GM12865 (cell line): ENCODE measurements at regions not wholly inside any gene's neighbourhood (a gene's known extent, or its start where the extent isn't known, plus 50 kb on each side); places are given as distances from the start of the nearest gene placed in this dataset.

Experiments
- DNase-seq: peaks from one replicate; pipeline ENCODE4 v3.0.0; 2010; ENCODE audit warnings: low read depth
- H3K4me3 ChIP-seq: 2 replicates; pipeline ENCODE4 v1.5.1; 2011; ENCODE audit warnings: mild to moderate bottlenecking, low read depth, low read length, control low read depth
- TF ChIP-seq, protein P1 (sequence below): IDR thresholded peaks from 2 replicates; pipeline ENCODE4 v1.5.1; 2011; ENCODE audit warnings: low read length, control low read depth, low read depth, inconsistent platforms; ENCODE audit not compliant: insufficient read depth; ENCODE audit errors: missing control alignments

DNA sequence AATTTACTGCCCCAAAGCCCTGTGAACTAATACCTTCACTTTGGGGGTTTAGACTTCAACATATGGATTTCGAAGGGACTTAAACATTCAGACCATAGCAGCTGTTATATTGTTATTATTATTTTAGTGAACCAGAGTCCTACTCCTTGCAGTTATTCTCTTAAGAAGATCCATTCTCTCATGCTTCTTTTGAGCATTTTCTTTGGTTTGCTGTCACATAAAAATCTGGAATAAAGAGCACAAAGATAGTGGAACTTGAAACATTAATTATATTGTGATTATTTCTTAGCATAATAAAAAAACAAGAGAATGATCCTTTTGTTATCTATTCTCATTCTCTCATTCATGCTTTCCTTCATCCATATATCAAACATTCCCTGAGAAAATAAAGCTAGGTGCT is 166.4 kb upstream of the GBE1 start:
- TF ChIP-seq, protein P1, sequence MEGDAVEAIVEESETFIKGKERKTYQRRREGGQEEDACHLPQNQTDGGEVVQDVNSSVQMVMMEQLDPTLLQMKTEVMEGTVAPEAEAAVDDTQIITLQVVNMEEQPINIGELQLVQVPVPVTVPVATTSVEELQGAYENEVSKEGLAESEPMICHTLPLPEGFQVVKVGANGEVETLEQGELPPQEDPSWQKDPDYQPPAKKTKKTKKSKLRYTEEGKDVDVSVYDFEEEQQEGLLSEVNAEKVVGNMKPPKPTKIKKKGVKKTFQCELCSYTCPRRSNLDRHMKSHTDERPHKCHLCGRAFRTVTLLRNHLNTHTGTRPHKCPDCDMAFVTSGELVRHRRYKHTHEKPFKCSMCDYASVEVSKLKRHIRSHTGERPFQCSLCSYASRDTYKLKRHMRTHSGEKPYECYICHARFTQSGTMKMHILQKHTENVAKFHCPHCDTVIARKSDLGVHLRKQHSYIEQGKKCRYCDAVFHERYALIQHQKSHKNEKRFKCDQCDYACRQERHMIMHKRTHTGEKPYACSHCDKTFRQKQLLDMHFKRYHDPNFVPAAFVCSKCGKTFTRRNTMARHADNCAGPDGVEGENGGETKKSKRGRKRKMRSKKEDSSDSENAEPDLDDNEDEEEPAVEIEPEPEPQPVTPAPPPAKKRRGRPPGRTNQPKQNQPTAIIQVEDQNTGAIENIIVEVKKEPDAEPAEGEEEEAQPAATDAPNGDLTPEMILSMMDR, result no peak
- no peak for DNase-seq

DNA sequence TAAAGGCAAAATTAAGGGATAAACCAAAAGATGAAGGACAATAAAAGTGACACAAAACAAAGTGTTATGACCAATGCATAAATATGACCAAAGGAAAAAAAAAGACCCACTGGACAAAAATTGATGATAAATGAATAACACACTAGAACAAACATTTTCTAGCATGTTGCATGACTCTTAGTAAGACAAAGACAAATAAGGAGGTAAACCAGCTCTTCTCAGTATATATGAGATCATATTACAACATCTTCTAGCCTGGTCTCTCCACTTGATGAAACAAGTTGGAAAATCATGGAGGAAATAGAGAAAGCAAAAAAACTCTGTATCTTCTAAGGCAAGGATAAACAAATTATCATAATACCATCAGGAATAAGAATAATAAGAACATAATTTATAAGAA is 163.9 kb upstream of the GBE1 start:
- no peak overlapping the region for H3K4me3 ChIP-seq
- DNase-seq, result no peak
- TF ChIP-seq, protein P1, result no peak

More for the DNA sequence above, 166.4 kb upstream of the GBE1 start:
- no peak overlapping the region for H3K4me3 ChIP-seq

DNA sequence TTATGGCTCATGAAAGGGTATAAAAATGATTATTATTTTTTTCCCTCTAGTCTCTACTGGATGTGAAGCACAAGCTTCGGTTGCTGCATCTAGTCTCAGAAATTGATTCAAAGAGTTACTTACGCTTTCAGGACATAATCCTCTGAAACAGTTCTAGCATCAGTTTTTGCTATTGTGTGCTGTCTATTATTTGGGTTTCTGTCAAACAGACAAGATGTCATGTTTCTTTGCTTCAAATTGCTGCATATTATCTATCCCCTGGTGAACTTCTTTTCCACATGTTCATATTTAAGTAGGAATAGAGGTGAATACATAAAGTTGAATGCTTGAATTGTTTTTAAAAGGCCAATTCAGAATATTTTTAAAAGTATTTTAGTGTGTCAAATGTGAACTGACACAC is 161.6 kb upstream of the GBE1 start:
- H3K4me3 ChIP-seq, result no peak overlapping the region
- TF ChIP-seq, protein P1, result no peak
- DNase-seq, result no peak

DNA sequence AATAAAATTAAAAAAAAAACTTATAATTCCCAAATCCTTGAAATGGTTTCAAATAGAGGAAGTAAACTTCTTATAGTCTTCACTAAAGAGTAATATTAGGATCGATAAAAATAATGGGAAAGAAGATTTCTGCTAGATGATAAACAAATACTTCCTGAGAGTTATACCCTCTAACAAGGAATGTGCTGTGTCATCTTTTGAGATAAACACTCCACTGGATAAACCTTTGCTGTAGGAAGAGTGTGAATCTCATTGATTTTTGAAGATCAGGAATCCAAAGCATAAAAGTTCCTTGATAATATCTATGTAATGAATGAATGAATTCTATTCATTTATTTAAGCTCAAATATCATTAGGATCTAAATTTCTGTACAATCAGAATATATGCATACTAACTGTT is 161.0 kb upstream of the GBE1 start:
- H3K4me3 ChIP-seq, result no peak overlapping the region
- DNase-seq, result no peak
- TF ChIP-seq, protein P1, result no peak

DNA sequence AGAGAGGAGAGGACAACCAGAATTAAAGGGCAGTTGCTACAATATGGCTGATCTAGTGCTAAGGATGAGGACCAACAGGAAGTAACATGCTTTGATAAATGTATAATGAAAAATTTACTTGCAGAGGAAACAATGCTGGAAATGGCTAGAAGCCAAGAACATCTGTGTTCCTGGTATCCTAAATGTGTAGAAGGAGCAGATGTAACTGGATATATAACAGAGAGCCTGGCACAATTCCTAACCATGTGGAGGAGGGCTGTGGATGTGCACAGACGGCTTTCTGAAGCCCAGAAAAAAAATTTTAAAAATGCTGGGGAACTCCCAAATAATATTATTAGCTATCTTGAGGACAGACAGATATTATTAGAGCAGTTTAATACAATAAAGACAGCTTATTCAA is 159.4 kb upstream of the GBE1 start:
- TF ChIP-seq, protein P1, result no peak
- no peak for DNase-seq
- no peak overlapping the region for H3K4me3 ChIP-seq

DNA sequence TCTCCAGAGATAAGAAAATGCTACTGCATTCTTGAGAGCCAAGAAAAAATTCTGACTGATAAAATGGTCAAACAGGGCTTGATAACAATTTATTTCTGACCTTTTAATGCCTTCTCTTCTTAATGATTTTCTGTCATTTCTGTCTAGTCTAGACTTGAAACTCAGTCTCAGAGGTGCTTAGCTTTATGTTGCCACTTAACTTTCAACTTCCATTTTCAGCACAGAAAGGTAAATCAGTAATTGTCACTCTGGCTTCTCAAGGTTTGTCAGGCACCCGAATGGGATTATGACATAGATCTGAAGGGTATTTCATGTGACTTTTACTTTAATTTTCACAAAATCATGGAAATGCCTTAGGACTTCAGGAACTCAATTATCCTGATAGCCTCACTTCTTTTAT is 155.4 kb upstream of the GBE1 start:
- no peak overlapping the region for H3K4me3 ChIP-seq
- TF ChIP-seq, protein P1, result no peak
- no peak for DNase-seq

DNA sequence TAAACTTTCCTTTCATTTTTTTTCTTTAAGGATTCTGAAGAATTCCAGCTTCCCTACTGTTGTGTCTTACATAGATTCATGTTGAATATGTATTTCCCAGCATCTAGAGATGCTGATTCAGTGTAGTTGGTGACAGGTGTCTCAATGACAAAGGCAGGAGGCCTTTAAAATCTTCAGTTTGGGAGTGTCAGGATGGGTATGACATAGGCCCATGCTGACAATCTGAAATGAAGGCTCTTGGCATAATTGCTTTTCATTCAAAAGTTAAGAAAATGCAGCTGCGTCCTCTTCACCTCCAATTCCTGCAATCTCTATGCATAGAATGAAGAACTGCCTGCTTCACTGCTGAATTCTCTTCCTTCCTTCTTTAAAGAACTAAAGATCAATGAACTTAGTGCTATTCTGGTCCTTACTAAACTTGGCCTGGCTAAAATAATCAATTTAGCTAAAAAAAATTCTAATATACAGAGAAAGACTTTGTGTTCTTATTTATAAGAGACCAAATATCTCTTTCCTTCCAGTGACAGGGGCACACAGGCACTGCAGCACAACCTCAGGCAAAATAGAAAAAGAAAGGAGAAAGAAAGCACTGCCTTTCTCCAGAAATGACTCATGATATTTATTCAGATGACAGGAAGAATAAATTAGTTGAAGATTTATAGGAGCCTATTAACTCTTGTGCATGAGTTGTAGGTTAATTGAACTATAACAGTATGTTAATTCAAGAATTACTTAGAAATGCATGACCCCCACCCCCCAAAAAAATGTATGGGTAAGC is 152.6 kb upstream of the GBE1 start:
- no peak overlapping the region for H3K4me3 ChIP-seq
- DNase-seq, result no peak
- TF ChIP-seq, protein P1, result no peak
